GM10248 (cell line): ENCODE measurements at regions not wholly inside any gene's neighbourhood (a gene's known extent, or its start where the extent isn't known, plus 50 kb on each side); places are given as distances from the start of the nearest gene placed in this dataset.

Experiments used
- CTCF ChIA-PET: fragments of 300-600 bp; sonication (Branson Sonifier 250); formaldehyde crosslinking; extraction: SDS; loops from one replicate; lab custom pipeline; 2021; ENCODE audit warnings: antibody characterized with exemption; lab: Yijun Ruan, JAX
- POLR2A ChIA-PET: fragments of 350-650 bp; sonication (Branson Sonifier 250); formaldehyde crosslinking; extraction: SDS; loops from one replicate; lab custom pipeline; 2020; ENCODE audit warnings: antibody characterized with exemption; lab: Yijun Ruan, JAX
- DNase-seq: peaks from one replicate; pipeline ENCODE4 v3.0.0; 2012; ENCODE audit errors: extremely low spot score
- CTCF ChIP-seq: IDR thresholded peaks from 2 replicates; pipeline ENCODE4 v1.5.1; 2012; ENCODE audit warnings: mild to moderate bottlenecking, low read depth; ENCODE audit errors: extremely low read depth, missing control alignments, control extremely low read depth

DNA sequence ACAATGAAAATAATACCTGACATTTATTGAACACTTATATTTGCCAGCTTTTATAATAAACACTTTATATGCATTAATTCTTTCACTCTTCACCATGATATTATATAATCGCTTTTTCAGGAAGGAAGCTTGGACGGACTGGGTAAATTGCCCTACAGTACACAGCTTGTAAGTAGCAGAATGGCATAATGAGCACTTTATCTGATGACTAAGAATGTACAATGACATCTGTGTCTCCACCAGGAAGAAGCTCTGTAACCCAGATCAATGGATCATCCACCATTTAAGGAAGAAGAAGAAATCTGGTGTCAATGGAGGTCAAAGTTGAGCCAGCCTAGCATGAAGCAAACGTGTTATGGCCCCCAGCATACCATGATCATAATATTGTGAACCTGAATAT is 444.0 kb upstream of the SPHKAP start:
- ChIA-PET POLR2A (no interaction called here), CTCF (interaction anchor here (1.2 to 1.3 kb wide), 2 partner anchors 9 kb away, joined by 3 to 4 read pairs; no protein-coding TSS in a partner anchor)
- no peak for DNase-seq
- TF ChIP-seq CTCF = no peak

DNA sequence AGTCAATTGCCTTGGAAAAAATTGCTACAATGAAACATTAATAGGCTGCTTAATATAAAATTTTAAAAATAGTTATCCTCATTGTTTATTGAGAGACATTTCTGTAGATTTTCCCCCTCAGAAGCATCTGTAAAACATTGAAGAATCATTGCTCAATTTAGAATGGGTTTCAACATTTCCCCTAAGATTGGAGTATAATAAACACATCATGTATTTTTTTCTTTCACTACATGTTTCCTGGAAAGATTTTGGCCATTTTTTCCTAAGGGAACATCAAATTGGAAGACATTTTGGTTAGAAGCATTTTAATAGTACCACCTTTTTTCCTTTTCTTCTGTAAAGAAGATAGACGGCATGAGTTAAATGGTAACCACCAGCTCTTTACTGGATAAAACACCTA is 443.2 kb upstream of the SPHKAP start:
- TF ChIP-seq CTCF = no peak
- ChIA-PET CTCF (interaction anchor here (1.3 kb wide), 1 partner anchor 9 kb away, joined by 4 read pairs; no protein-coding TSS in a partner anchor), POLR2A (no interaction called here)
- no peak for DNase-seq

- CTCF ChIA-PET = no interaction called here
- POLR2A ChIA-PET = no interaction called here
- TF ChIP-seq CTCF = no peak
- DNase-seq = no peak
These were observed 434.0 kb upstream of the SPHKAP start for GRCh38 chr2:228615496-228615895.

GRCh38 chr2:228614741-228615140 is 433.3 kb upstream of the SPHKAP start:
- POLR2A ChIA-PET = no interaction called here
- no peak for TF ChIP-seq CTCF
- DNase-seq = no peak
- CTCF ChIA-PET = no interaction called here

GRCh38 chr2:228613133-228613850 is 431.8 kb upstream of the SPHKAP start:
- TF ChIP-seq CTCF = no peak
- ChIA-PET POLR2A (no interaction called here), CTCF (interaction anchor here (0.6 to 1.6 kb wide), 2 partner anchors 9 to 340 kb away, joined by 3 to 9 read pairs; no protein-coding TSS in a partner anchor)
- no peak for DNase-seq

GRCh38 chr2:228611171-228611570 is 429.7 kb upstream of the SPHKAP start:
- TF ChIP-seq CTCF = no peak
- DNase-seq = no peak
- CTCF ChIA-PET = interaction anchor here (1.4 kb wide), 1 partner anchor 16 kb away, joined by 3 read pairs; no protein-coding TSS in a partner anchor
- POLR2A ChIA-PET = no interaction called here

DNA sequence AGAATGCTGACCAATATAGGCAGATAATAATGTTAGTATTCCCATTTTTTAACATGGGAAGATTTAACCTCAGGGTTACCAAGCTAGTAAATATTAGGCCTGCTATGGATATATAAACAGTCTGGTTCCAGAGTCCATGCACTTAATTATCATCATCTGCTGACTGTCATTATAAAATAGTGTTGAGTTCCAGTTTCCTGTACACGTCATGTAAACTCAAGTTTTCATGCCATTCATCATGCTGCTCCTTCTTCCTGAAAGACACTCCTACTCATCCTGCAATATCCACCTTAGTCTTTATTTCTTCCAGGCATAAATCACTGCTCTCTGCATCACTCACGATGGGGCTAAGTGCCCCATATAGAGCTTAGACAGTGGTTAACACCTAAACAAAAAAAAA is 420.8 kb upstream of the SPHKAP start:
- POLR2A ChIA-PET = no interaction called here
- TF ChIP-seq CTCF = no peak
- DNase-seq = no peak
- CTCF ChIA-PET = interaction anchor here (1.2 kb wide), 1 partner anchor 21 kb away, joined by 3 read pairs; no protein-coding TSS in a partner anchor
